GM18520 (cell line): ENCODE measurements at regions not wholly inside any gene's neighbourhood (a gene's known extent, or its start where the extent isn't known, plus 50 kb on each side); places are given as distances from the start of the nearest gene placed in this dataset.
"Not testable (repeated sequence)": the region's sequence is repeated elsewhere in the genome, so short reads cannot be mapped to it uniquely, and the experiment has no call there.

Experiments
- ATAC-seq: cut with Tn5 transposase; IDR thresholded peaks from one replicate; pipeline ENCODE4 v1.9.1; 2021; ENCODE audit not compliant: unreplicated experiment

GRCh38 chr2:8142461-8142860 lies 539.4 kb upstream of the ID2 start:
- no peak for ATAC-seq

GRCh38 chr2:8144131-8144631 lies 537.7 kb upstream of the ID2 start:
- no peak for ATAC-seq

- ATAC-seq = no peak
These were observed 537.1 kb upstream of the ID2 start for GRCh38 chr2:8144785-8145184.

GRCh38 chr2:8145375-8145774 lies 536.5 kb upstream of the ID2 start:
- not testable (repeated sequence) for ATAC-seq

GRCh38 chr2:8146132-8147005 lies 535.5 kb upstream of the ID2 start:
- ATAC-seq = no peak

GRCh38 chr2:8148260-8149006 lies 533.4 kb upstream of the ID2 start:
- no peak for ATAC-seq

GRCh38 chr2:8149007-8149405 lies 532.9 kb upstream of the ID2 start:
- ATAC-seq = no peak

- no peak for ATAC-seq
These were observed 531.8 kb upstream of the ID2 start for GRCh38 chr2:8149985-8150539.

GRCh38 chr2:8151888-8152287 lies 530.0 kb upstream of the ID2 start:
- ATAC-seq = no peak

- ATAC-seq = peak; percentile 93
These were observed 529.2 kb upstream of the ID2 start for GRCh38 chr2:8152392-8153257.

- ATAC-seq = no peak
These were observed 528.6 kb upstream of the ID2 start for GRCh38 chr2:8153258-8153718.

- no peak for ATAC-seq
These were observed 527.6 kb upstream of the ID2 start for GRCh38 chr2:8154270-8154669.

GRCh38 chr2:8154936-8155335 lies 526.9 kb upstream of the ID2 start:
- ATAC-seq = no peak

GRCh38 chr2:8157621-8158430 lies 524.0 kb upstream of the ID2 start:
- ATAC-seq = no peak

- ATAC-seq = no peak
These were observed 523.1 kb upstream of the ID2 start for GRCh38 chr2:8158711-8159110.

GRCh38 chr2:8159211-8159965 lies 522.5 kb upstream of the ID2 start:
- no peak for ATAC-seq

GRCh38 chr2:8159966-8160603 lies 521.8 kb upstream of the ID2 start:
- no peak for ATAC-seq

GRCh38 chr2:8160959-8161358 lies 520.9 kb upstream of the ID2 start:
- no peak for ATAC-seq

- ATAC-seq = no peak
These were observed 519.3 kb upstream of the ID2 start for GRCh38 chr2:8162552-8162951.
